AG08395 (cell line): ENCODE measurements at regions not wholly inside any gene's neighbourhood (a gene's known extent, or its start where the extent isn't known, plus 50 kb on each side); places are given as distances from the start of the nearest gene placed in this dataset.
"Not testable (repeated sequence)": the region's sequence is repeated elsewhere in the genome, so short reads cannot be mapped to it uniquely, and the experiment has no call there.

Source experiments
- DNase-seq: peaks from one replicate; pipeline ENCODE4 v3.0.0; 2012; ENCODE audit warnings: mixed read lengths, low spot score

- DNase-seq: no peak
These were observed 467.1 kb downstream of the GPAT3 start for GRCh38 chr4:84003046-84003445.

GRCh38 chr4:84001876-84002569 lies 466.1 kb downstream of the GPAT3 start:
- DNase-seq: no peak

DNA sequence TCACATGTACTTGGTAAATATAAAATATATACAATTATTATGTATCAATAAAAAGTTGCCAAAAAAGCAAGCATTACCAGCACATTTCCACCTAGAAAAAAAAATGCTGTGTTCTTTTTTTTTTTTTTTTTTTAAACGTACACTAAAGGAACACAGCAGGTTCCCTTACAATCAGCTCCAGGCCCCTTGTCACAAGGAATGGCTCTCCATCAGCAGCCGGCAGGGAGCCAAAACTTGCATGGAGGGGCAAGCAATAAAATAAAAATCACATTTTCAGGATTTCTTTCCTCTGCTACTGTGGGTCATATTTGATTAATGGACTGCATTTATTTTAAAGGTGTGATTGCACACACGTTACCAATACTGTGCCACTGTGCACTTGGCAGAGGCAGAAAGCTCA lies 460.3 kb downstream of the GPAT3 start:
- no peak for DNase-seq

DNA sequence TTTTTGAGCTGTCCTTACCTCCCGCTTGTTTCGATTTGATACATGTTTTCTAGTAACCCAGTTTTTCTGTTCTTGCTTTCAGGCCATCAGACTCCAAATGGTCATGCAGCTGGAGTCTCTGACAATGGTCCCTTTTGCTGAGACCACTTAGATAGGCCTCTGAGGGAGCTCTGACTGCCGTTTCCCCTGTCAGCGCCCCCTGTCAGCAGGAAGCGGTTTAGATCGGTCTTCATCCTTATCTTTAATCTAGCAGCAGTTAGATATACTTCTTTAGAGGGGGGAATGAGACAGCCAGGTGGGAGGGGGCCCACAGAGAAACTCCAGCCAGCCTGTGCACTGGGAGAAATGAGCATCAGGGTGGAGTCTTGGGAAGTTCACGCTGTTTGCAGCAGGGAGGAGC lies 457.9 kb downstream of the GPAT3 start:
- no peak for DNase-seq

DNA sequence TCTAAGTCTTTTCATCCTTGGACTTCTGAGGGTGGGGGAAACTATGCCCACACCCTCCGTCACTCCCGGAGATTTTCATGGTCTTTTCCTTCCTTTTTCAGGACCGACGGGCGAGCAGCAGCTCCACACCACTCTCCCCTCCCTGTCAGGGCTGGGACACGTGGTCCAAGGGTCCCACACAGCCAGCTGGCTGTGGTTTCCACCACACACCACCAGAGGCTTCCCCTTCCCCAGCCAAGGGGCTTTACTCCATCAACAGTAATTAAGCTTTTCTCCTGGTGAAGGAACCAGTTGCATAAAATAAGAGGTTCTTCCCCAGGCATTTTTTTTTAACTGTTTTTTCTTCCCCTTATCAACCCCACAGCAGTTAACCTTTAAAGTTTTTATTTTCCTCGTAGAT lies 453.9 kb downstream of the GPAT3 start:
- DNase-seq: no peak

- no peak for DNase-seq
These were observed 445.2 kb downstream of the GPAT3 start for GRCh38 chr4:83981156-83981555.

DNA sequence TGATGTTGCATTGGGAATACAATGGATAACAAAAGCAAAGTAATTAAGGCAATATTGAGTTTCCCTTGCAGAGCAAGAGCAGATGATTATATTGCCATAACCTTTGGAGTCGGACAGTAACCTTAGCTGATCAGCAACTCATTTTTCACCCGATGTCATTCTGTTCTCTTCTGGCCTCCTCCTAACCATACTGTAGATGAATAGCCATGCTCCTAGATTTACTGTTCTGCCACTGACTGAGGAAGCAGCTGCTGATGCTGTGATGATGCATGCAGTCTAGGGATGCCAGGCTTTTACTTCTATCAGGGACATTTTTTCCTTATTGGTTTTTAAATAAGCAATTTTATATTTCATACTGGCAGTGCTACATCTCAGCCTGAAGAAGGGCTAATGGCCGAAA lies 443.9 kb downstream of the GPAT3 start:
- DNase-seq: no peak

- peak; percentile 9 for DNase-seq
These were observed 438.3 kb downstream of the GPAT3 start for GRCh38 chr4:83974111-83974780.

- DNase-seq: peak; percentile 5
These were observed 429.2 kb downstream of the GPAT3 start for GRCh38 chr4:83964996-83965541.

DNA sequence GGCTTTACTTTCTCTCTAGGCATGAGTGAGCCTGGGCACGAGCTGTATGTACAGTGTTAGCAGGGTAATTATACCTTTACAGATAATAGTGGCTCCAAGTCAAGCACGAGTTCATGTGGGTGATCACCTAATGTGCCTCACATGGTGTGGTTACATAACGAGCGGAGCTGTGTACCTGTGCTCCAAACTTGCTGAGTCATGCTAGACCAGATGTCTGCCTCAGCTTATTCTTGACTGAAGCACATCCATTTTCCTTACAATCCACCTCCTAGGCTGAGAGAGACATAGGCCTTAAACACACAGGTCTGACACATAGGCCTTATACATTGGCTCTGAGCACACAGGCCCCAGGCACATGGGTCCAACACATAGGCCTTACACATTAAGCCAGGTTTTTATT lies 426.6 kb downstream of the GPAT3 start:
- no peak for DNase-seq

DNA sequence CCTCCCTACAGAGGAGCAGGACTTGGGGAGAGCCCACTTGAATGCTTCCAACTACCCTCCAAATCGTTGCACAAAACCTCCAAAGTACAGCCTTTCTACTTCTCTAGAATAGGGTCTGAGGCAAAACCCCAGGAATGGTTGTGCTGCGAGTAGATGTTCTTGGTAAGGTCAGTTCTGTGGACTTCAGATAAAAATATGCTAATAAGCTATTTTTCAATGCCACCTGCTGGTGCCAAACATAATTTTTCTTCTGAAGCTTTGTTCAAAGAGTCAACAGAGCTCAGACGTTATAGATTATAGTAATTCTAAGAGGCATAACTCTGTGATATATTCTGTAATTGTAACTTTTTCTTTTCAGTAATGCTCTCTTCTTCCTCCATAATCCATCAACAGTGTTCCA lies 425.7 kb downstream of the GPAT3 start:
- peak; percentile 42 for DNase-seq

GRCh38 chr4:83959160-83959559 lies 423.3 kb downstream of the GPAT3 start:
- no peak for DNase-seq

GRCh38 chr4:83947830-83948193 lies 411.9 kb downstream of the GPAT3 start:
- no peak for DNase-seq

- DNase-seq: no peak
These were observed 411.4 kb downstream of the GPAT3 start for GRCh38 chr4:83947125-83947829.

GRCh38 chr4:83943691-83944090 lies 407.8 kb downstream of the GPAT3 start:
- not testable (repeated sequence) for DNase-seq

- DNase-seq: no peak
These were observed 397.0 kb downstream of the GPAT3 start for GRCh38 chr4:83932750-83933391.

GRCh38 chr4:83931659-83932438 lies 395.9 kb downstream of the GPAT3 start:
- DNase-seq: no peak

DNA sequence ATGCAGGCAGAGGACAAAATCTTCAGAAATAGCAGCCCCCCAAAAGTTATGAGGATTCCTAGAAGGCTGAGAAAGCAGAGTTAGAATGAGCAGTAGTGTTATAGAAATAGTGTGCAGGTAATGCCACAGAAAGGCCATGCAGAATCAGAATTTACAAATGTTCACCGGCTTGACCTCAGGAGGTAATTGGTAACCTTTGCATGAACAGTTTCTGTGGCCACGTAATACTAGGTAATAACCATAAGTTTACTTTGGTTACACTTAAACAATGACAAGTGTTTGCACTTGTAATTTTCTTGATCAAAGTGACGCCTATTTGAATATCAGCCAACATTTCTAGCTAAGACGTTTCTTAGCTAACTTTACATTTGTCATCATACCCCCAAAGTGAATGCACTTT lies 393.6 kb downstream of the GPAT3 start:
- DNase-seq: no peak

GRCh38 chr4:83926950-83927349 lies 391.0 kb downstream of the GPAT3 start:
- DNase-seq: no peak

DNA sequence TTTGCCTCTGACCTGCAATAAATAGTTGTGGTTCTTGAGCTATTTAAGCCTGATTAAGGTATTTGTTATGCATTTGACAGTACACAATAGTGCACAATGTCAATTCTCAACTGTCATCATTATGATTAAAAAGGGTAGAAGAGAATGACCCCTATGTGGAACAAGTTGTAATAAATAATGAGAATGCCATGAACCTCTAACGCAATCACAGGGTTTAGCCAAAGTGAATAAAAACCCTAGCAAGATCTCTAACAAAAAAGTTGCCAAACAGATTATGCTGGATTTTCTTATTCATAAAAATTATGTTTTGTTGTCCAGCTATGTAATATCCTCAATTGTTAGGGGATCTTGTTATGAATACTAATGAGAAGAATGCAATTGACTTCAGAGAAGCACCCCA lies 387.4 kb downstream of the GPAT3 start:
- DNase-seq: no peak

DNA sequence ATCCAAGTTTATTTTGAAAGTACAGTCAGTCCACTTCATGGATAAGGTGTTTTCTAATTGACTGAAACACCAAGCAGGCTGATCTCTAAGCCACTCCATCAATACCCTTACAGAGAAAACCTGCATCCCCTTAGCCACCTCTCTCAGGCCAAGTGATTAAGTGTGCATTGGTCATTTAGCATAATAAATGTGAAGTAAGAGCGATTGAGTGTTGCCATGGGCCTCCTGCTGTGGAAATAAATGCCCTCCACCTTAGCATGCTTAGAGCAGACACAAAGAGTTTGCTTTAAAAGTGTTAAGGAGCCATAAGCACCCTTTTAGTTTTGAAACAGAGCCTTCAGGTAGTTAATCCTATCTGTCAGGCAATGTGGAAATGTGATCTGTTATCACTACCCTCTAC lies 386.5 kb downstream of the GPAT3 start:
- DNase-seq: no peak

- no peak for DNase-seq
These were observed 385.2 kb downstream of the GPAT3 start for GRCh38 chr4:83921124-83921523.
